OCI-LY1 (cell line): ENCODE measurements at regions not wholly inside any gene's neighbourhood (a gene's known extent, or its start where the extent isn't known, plus 50 kb on each side); places are given as distances from the start of the nearest gene placed in this dataset.

Experiments
- H2AFZ ChIP-seq: fragments of 200-600 bp; sonication (generic), shearing (Covaris generic); 2 replicates; pipeline ENCODE4 v1.6.0; 2014; ENCODE audit warnings: antibody characterized with exemption, mild to moderate bottlenecking, low read length
- H3F3A ChIP-seq: fragments of 200-600 bp; sonication (generic), shearing (Covaris generic); 2 replicates; pipeline ENCODE4 v1.6.0; 2014; ENCODE audit warnings: mild to moderate bottlenecking, antibody characterized with exemption, low read length, moderate library complexity; ENCODE audit not compliant: insufficient read depth
- H3K27ac ChIP-seq: fragments of 200-600 bp; sonication (generic); 2 replicates; pipeline ENCODE4 v1.5.1; 2014; ENCODE audit warnings: low read length, mixed run types, mild to moderate bottlenecking, low read depth; ENCODE audit not compliant: poor library complexity, severe bottlenecking
- H3K27me3 ChIP-seq: fragments of 200-600 bp; sonication (generic); 2 replicates; pipeline ENCODE4 v1.6.0; 2014; ENCODE audit warnings: antibody characterized with exemption, mild to moderate bottlenecking, low read length, moderate library complexity; ENCODE audit not compliant: insufficient read depth
- H3K36me3 ChIP-seq: fragments of 200-600 bp; sonication (generic); 2 replicates; pipeline ENCODE4 v1.6.1; 2014; ENCODE audit warnings: mild to moderate bottlenecking, antibody characterized with exemption, low read length, moderate library complexity, mixed read lengths; ENCODE audit not compliant: insufficient read depth
- H3K4me1 ChIP-seq: fragments of 200-600 bp; sonication (generic); 2 replicates; pipeline ENCODE4 v1.5.1; 2014; ENCODE audit warnings: mild to moderate bottlenecking, low read length, moderate library complexity; ENCODE audit not compliant: insufficient read depth, severe bottlenecking
- H3K4me2 ChIP-seq: fragments of 200-600 bp; sonication (generic), shearing (Covaris generic); 2 replicates; pipeline ENCODE4 v1.6.1; 2014; ENCODE audit warnings: low read length
- H3K4me3 ChIP-seq: fragments of 200-600 bp; sonication (generic); 2 replicates; pipeline ENCODE4 v1.5.1; 2014; ENCODE audit warnings: low read length, low read depth, mild to moderate bottlenecking, mixed read lengths; ENCODE audit not compliant: poor library complexity, severe bottlenecking
- H3K79me2 ChIP-seq: fragments of 200-600 bp; shearing (Covaris generic); 2 replicates; pipeline ENCODE4 v1.6.1; 2016; ENCODE audit warnings: mixed run types, low read length, mixed read lengths; ENCODE audit not compliant: insufficient read depth
- H3K9ac ChIP-seq: fragments of 200-600 bp; sonication (generic), shearing (Covaris generic); 2 replicates; pipeline ENCODE4 v1.6.1; 2014; ENCODE audit warnings: mild to moderate bottlenecking, low read length, mixed read lengths
- H3K9me2 ChIP-seq: fragments of 200-600 bp; sonication (generic), shearing (Covaris generic); 2 replicates; pipeline ENCODE4 v1.6.1; 2014; ENCODE audit warnings: low read depth, mild to moderate bottlenecking, low read length, mixed read lengths
- H3K9me3 ChIP-seq: fragments of 200-600 bp; shearing (Covaris generic); 2 replicates; pipeline ENCODE4 v1.6.1; 2014; ENCODE audit warnings: low read length, mixed read lengths
- H4K20me1 ChIP-seq: fragments of 200-600 bp; sonication (generic), shearing (Covaris generic); 2 replicates; pipeline ENCODE4 v1.6.0; 2016; ENCODE audit warnings: mild to moderate bottlenecking, low read length; ENCODE audit not compliant: insufficient read depth
- CTCF ChIP-seq: fragments of 200-600 bp; sonication (generic), shearing (Covaris generic); IDR thresholded peaks from 2 replicates; pipeline ENCODE4 v1.5.1; 2017; ENCODE audit warnings: mild to moderate bottlenecking, antibody characterized with exemption, low read length, moderate library complexity, mixed read lengths
- EZH2 ChIP-seq: fragments of 200-600 bp; sonication (generic), shearing (Covaris generic); IDR thresholded peaks from 2 replicates; pipeline ENCODE4 v1.8.0; 2017; ENCODE audit warnings: borderline replicate concordance, mixed run types, mild to moderate bottlenecking, antibody characterized with exemption, low read length, moderate library complexity, mixed read lengths

DNA sequence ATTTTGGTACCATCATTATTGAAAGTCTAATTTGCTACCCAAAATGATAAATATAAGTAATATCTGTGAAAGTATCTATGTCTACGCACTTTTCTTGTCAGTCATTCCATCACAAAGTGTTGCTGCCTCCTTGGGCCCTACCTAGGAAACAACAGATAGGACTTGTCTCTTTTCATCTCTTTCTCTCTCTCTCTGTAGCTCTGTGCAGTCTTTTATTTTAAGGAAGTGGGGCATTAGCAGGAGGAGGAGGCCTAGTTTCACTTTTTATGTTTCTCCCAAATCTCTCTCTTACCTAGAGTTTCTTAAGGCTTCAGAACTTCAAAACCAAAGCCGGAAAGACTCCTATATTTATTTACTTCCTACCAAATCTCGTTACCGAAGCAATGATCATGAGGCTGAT lies 354.8 kb upstream of the LUZP2 start:
- Histone ChIP-seq H4K20me1 (no peaks in the 10 kb centered on the region), H3K4me1 (no peaks in the 10 kb centered on the region), H3F3A (no peaks in the 10 kb centered on the region), H3K4me3 (no peak overlapping the region), H3K4me2 (no peak overlapping the region), H3K27ac (no peak overlapping the region), H3K36me3 (no peaks in the 10 kb centered on the region), H3K9me2 (no peaks in the 10 kb centered on the region), H3K9me3 (no peaks in the 10 kb centered on the region), H3K79me2 (no peaks in the 10 kb centered on the region), H3K27me3 (no peaks in the 10 kb centered on the region), H3K9ac (no peak overlapping the region), H2AFZ (no peak overlapping the region)
- no peak for TF ChIP-seq EZH2
- no peak for TF ChIP-seq CTCF

DNA sequence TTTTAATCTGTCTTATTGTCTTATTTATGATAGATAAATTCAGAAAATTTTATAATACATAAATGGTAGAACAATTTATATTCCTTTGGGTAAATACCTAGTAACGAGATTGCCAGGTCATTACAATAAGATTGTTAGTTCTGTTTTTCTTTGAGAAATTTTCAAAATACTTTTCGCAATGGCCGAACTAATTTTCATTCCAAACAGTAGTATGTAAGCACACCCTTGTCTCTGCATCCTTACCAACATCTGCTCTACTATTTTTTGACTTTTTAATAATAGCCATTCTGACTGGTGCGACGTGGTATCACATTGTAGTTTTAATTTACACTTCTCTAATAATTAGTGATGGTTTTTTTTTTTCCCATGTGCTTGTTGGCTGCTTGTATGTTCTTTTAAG lies 351.4 kb upstream of the LUZP2 start:
- Histone ChIP-seq H3K36me3 (no peaks in the 10 kb centered on the region), H3K4me1 (no peaks in the 10 kb centered on the region), H3K79me2 (no peaks in the 10 kb centered on the region), H3F3A (no peaks in the 10 kb centered on the region), H3K9me2 (no peaks in the 10 kb centered on the region), H3K27ac (no peak overlapping the region), H4K20me1 (no peaks in the 10 kb centered on the region), H3K27me3 (no peaks in the 10 kb centered on the region), H3K9ac (no peak overlapping the region), H3K4me3 (no peak overlapping the region), H2AFZ (no peak overlapping the region), H3K9me3 (no peaks in the 10 kb centered on the region), H3K4me2 (no peak overlapping the region)
- TF ChIP-seq EZH2 (no peak), CTCF (no peak)

DNA sequence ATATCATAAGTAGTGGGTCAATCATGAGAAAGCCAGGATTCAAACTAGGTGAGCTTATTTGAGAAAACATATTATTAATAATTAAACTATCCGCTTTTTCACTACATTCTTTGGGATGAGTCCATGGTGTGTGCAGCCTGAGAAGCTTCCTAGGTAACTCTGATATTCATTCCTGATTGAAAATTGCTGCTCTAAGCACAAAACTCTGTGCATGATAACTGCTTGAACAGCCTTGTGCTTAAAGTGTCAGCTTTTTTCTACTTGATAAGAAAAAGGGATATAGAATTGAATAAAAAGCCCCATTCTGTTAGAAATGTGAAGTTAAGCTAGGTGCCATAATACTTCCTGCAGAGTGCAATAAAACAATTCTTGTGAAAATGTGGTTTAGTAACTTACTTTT lies 343.5 kb upstream of the LUZP2 start:
- Histone ChIP-seq H3K4me2 (no peak overlapping the region), H3K9me3 (no peaks in the 10 kb centered on the region), H3K36me3 (no peaks in the 10 kb centered on the region), H2AFZ (no peak overlapping the region), H3K27me3 (no peaks in the 10 kb centered on the region), H3K79me2 (no peaks in the 10 kb centered on the region), H3K9ac (no peak overlapping the region), H3F3A (no peaks in the 10 kb centered on the region), H3K27ac (no peak overlapping the region), H3K4me3 (no peak overlapping the region), H3K9me2 (no peaks in the 10 kb centered on the region), H3K4me1 (no peaks in the 10 kb centered on the region), H4K20me1 (no peaks in the 10 kb centered on the region)
- TF ChIP-seq EZH2, result no peak

- Histone ChIP-seq H3K36me3 (no peaks in the 10 kb centered on the region), H4K20me1 (no peaks in the 10 kb centered on the region), H2AFZ (no peak overlapping the region), H3F3A (no peaks in the 10 kb centered on the region), H3K4me1 (no peaks in the 10 kb centered on the region), H3K9ac (no peak overlapping the region), H3K4me3 (no peak overlapping the region), H3K79me2 (no peaks in the 10 kb centered on the region), H3K27me3 (no peaks in the 10 kb centered on the region), H3K9me3 (no peaks in the 10 kb centered on the region), H3K27ac (no peak overlapping the region), H3K4me2 (no peak overlapping the region), H3K9me2 (no peaks in the 10 kb centered on the region)
- no peak for TF ChIP-seq EZH2
- no peak for TF ChIP-seq CTCF
Measured at GRCh38 chr11:24155792-24156191, 341.1 kb upstream of the LUZP2 start.
